ENCODE measurements at regions not wholly inside any gene's neighbourhood (a gene's known extent, or its start where the extent isn't known, plus 50 kb on each side); places are given as distances from the start of the nearest gene placed in this dataset.
A peak's percentile ranks its signal among the peaks of the same experiment; 100 is the strongest.

GRCh38 chr15:97706059-97706458 lies 254.4 kb upstream of the ARRDC4 start:
- no peak for DNase-seq (ENCODE audit: low spot score)

GRCh38 chr15:97708252-97708651 lies 252.3 kb upstream of the ARRDC4 start:
- DNase-seq (ENCODE audit: low spot score), result no peak

GRCh38 chr15:97712530-97712929 lies 248.0 kb upstream of the ARRDC4 start:
- no peak for DNase-seq (ENCODE audit: low spot score)

- no peak for DNase-seq (ENCODE audit: low spot score)
Measured at GRCh38 chr15:97717806-97718205, 242.7 kb upstream of the ARRDC4 start.

GRCh38 chr15:97718509-97718908 lies 242.0 kb upstream of the ARRDC4 start:
- no peak for DNase-seq (ENCODE audit: low spot score)

- peak; percentile 79 for DNase-seq (ENCODE audit: low spot score)
Measured at GRCh38 chr15:97728791-97729190, 231.7 kb upstream of the ARRDC4 start.

- no peak for DNase-seq (ENCODE audit: low spot score)
Measured at GRCh38 chr15:97729270-97729669, 231.2 kb upstream of the ARRDC4 start.

- peak; percentile 12 for DNase-seq (ENCODE audit: low spot score)
Measured at GRCh38 chr15:97730315-97730714, 230.2 kb upstream of the ARRDC4 start.

GRCh38 chr15:97731859-97732258 lies 228.6 kb upstream of the ARRDC4 start:
- no peak for DNase-seq (ENCODE audit: low spot score)

- no peak for DNase-seq (ENCODE audit: low spot score)
Measured at GRCh38 chr15:97733373-97733772, 227.1 kb upstream of the ARRDC4 start.

GRCh38 chr15:97736748-97737147 lies 223.8 kb upstream of the ARRDC4 start:
- no peak for DNase-seq (ENCODE audit: low spot score)

GRCh38 chr15:97745481-97746071 lies 214.9 kb upstream of the ARRDC4 start:
- peak; percentile 62 for DNase-seq (ENCODE audit: low spot score)

- peak; percentile 14 for DNase-seq (ENCODE audit: low spot score)
Measured at GRCh38 chr15:97747342-97747741, 213.2 kb upstream of the ARRDC4 start.

- DNase-seq (ENCODE audit: low spot score), result no peak
Measured at GRCh38 chr15:97748576-97748975, 211.9 kb upstream of the ARRDC4 start.

- no peak for DNase-seq (ENCODE audit: low spot score)
Measured at GRCh38 chr15:97750060-97750459, 210.4 kb upstream of the ARRDC4 start.

GRCh38 chr15:97755726-97756125 lies 204.8 kb upstream of the ARRDC4 start:
- no peak for DNase-seq (ENCODE audit: low spot score)

GRCh38 chr15:97759363-97759762 lies 201.1 kb upstream of the ARRDC4 start:
- no peak for DNase-seq (ENCODE audit: low spot score)

GRCh38 chr15:97761110-97761509 lies 199.4 kb upstream of the ARRDC4 start:
- DNase-seq (ENCODE audit: low spot score), result no peak

- peak; percentile 16 for DNase-seq (ENCODE audit: low spot score)
Measured at GRCh38 chr15:97783240-97783639, 177.3 kb upstream of the ARRDC4 start.

- DNase-seq (ENCODE audit: low spot score), result no peak
Measured at GRCh38 chr15:97786741-97787140, 173.8 kb upstream of the ARRDC4 start.

- no peak for DNase-seq (ENCODE audit: low spot score)
Measured at GRCh38 chr15:97790180-97790579, 170.3 kb upstream of the ARRDC4 start.

- peak; percentile 14 for DNase-seq (ENCODE audit: low spot score)
Measured at GRCh38 chr15:97791824-97792792, 168.4 kb upstream of the ARRDC4 start.

- DNase-seq (ENCODE audit: low spot score), result no peak
Measured at GRCh38 chr15:97804950-97805349, 155.6 kb upstream of the ARRDC4 start.

Data from COLO829 (cell line).